ENCODE measurements at regions not wholly inside any gene's neighbourhood (a gene's known extent, or its start where the extent isn't known, plus 50 kb on each side); places are given as distances from the start of the nearest gene placed in this dataset.

DNA sequence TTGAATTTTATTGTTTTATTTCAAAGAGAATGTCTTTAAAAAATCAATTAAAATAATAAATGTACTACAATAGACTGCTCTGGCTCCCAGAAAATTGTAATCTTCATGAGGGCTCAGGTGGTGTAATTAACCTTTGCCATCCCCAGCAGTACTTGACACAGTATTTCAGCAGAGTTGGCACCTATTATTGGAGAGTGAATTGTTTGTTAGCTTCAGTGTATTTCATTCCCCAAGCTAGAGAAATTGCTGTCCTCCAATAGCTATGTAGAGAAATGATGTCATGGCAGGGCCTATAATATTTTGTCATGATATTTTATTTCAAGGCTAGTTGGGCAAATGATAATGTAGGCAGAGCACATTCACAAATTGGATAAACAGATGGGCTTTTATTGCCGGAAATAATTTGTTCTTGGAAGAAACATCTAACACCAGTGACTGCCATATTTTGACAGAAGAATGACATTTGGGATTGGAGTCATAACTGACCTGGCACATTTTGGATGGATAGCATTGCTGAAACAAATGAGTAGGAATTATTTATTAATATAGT lies 712.0 kb upstream of the NXPH2 start:
- ATAC-seq (ENCODE audit: insufficient read depth, low read depth), result no peak
- H3K9ac ChIP-seq (ENCODE audit: low read depth, low read length), result no peak overlapping the region
- H3K27ac ChIP-seq (ENCODE audit: low read length), result no peak overlapping the region
- TF ChIP-seq, protein P1, sequence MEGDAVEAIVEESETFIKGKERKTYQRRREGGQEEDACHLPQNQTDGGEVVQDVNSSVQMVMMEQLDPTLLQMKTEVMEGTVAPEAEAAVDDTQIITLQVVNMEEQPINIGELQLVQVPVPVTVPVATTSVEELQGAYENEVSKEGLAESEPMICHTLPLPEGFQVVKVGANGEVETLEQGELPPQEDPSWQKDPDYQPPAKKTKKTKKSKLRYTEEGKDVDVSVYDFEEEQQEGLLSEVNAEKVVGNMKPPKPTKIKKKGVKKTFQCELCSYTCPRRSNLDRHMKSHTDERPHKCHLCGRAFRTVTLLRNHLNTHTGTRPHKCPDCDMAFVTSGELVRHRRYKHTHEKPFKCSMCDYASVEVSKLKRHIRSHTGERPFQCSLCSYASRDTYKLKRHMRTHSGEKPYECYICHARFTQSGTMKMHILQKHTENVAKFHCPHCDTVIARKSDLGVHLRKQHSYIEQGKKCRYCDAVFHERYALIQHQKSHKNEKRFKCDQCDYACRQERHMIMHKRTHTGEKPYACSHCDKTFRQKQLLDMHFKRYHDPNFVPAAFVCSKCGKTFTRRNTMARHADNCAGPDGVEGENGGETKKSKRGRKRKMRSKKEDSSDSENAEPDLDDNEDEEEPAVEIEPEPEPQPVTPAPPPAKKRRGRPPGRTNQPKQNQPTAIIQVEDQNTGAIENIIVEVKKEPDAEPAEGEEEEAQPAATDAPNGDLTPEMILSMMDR (IDR thresholded peaks at IDR 0.05; ENCODE audit: borderline replicate concordance, extremely low read depth, low read length, poor library complexity, severe bottlenecking), result no peak
- no peak for TF ChIP-seq EZH2 (IDR thresholded peaks at IDR 0.05; ENCODE audit: borderline replicate concordance, low read depth, low read length, severe bottlenecking)
- H4K20me1 ChIP-seq (ENCODE audit: insufficient read depth, low read length), result no peaks in the 10 kb centered on the region
- no peaks in the 10 kb centered on the region for H3K27me3 ChIP-seq (ENCODE audit: insufficient read depth, low read length, poor library complexity)
- H2AFZ ChIP-seq (ENCODE audit: low read depth, low read length), result no peak overlapping the region
- H3K4me2 ChIP-seq (ENCODE audit: insufficient read depth, low read length), result no peak overlapping the region
- no peaks in the 10 kb centered on the region for H3K4me1 ChIP-seq (ENCODE audit: insufficient read depth, low read length)
- no peak for DNase-seq
- H3K79me2 ChIP-seq (ENCODE audit: insufficient read depth, low read length), result no peaks in the 10 kb centered on the region
- H3K4me3 ChIP-seq (ENCODE audit: low read depth in 1 of 2, low read length in 2 of 2), result no peak overlapping the region
- no peaks in the 10 kb centered on the region for H3K36me3 ChIP-seq (ENCODE audit: insufficient read depth, low read length)
- H3K9me3 ChIP-seq (ENCODE audit: insufficient read depth, low read length, severe bottlenecking), result no peaks in the 10 kb centered on the region

DNA sequence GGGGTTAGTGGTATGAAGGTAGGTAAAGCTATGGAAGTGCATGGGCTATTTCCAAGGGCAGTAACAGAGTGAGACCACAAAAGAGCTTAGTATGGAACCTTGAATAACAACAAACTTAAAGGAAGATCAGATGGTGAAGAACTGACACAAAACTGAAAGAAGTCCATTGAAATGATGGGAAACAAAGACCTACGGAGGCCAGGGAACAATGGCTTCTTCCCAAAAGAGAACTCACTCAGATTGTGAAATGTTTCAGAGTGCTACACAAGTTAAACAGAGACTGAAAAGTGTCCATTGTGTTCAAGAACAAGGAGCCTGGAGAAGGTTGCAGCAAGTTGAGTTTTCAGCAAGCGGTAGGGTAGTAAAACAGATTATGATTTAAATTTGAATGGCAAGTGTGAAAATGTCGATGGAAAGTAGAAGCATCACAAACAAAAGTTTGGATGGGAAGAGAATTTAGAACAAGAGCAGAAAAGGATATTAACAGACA lies 700.0 kb upstream of the NXPH2 start:
- TF ChIP-seq EZH2 (IDR thresholded peaks at IDR 0.05; ENCODE audit: borderline replicate concordance, low read depth, low read length, severe bottlenecking), result no peak
- TF ChIP-seq, protein P1 (IDR thresholded peaks at IDR 0.05; ENCODE audit: borderline replicate concordance, extremely low read depth, low read length, poor library complexity, severe bottlenecking), result no peak
- no peak overlapping the region for H3K4me2 ChIP-seq (ENCODE audit: insufficient read depth, low read length)
- ATAC-seq (ENCODE audit: insufficient read depth, low read depth), result no peak
- no peak overlapping the region for H3K27ac ChIP-seq (ENCODE audit: low read length)
- H4K20me1 ChIP-seq (ENCODE audit: insufficient read depth, low read length), result no peaks in the 10 kb centered on the region
- H3K27me3 ChIP-seq (ENCODE audit: insufficient read depth, low read length, poor library complexity), result no peaks in the 10 kb centered on the region
- no peaks in the 10 kb centered on the region for H3K79me2 ChIP-seq (ENCODE audit: insufficient read depth, low read length)
- H3K9ac ChIP-seq (ENCODE audit: low read depth, low read length), result no peak overlapping the region
- no peaks in the 10 kb centered on the region for H3K9me3 ChIP-seq (ENCODE audit: insufficient read depth, low read length, severe bottlenecking)
- H3K4me3 ChIP-seq (ENCODE audit: low read depth in 1 of 2, low read length in 2 of 2), result no peak overlapping the region
- no peaks in the 10 kb centered on the region for H3K4me1 ChIP-seq (ENCODE audit: insufficient read depth, low read length)
- no peak overlapping the region for H2AFZ ChIP-seq (ENCODE audit: low read depth, low read length)
- no peaks in the 10 kb centered on the region for H3K36me3 ChIP-seq (ENCODE audit: insufficient read depth, low read length)
- DNase-seq, result no peak

DNA sequence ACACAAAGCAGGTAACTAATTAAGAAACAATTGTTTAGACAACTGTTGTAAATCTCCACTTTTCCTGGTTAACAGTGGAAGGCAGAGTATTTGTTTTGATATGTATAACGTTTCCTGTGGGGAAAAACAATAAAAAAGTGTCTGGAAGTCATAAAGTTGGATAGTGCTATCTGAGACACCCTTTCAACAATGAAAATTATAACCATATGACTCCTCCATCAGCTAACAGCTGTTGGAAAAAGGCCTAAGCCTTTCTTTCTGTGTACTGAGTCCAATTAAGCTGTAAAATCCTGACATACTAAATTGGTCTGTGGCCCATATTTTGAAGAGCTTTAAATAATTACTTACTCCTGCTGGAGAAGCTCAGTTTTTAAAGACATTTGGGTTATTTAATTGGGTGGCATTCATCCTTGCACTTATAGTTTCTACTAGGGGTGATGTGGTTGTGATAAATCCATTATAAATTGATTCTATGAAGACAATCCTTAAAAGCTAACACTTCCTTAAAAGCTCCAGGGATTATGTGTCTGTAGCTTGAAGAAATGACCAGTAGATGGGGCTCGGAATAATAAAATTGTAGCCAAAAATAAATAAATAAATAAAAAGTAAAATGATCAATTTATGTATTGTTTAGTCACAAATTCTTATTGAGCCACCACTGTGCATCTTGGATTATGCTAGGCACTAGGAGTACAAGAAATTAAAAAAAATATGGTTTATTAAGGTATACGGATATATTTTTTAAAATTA lies 698.1 kb upstream of the NXPH2 start:
- Histone ChIP-seq H3K9ac (ENCODE audit: low read depth, low read length) (no peak overlapping the region), H3K27ac (ENCODE audit: low read length) (no peak overlapping the region), H3K9me3 (ENCODE audit: insufficient read depth, low read length, severe bottlenecking) (no peaks in the 10 kb centered on the region), H4K20me1 (ENCODE audit: insufficient read depth, low read length) (no peaks in the 10 kb centered on the region), H3K4me1 (ENCODE audit: insufficient read depth, low read length) (no peaks in the 10 kb centered on the region), H3K27me3 (ENCODE audit: insufficient read depth, low read length, poor library complexity) (no peaks in the 10 kb centered on the region), H3K79me2 (ENCODE audit: insufficient read depth, low read length) (no peaks in the 10 kb centered on the region), H3K4me2 (ENCODE audit: insufficient read depth, low read length) (no peak overlapping the region), H3K36me3 (ENCODE audit: insufficient read depth, low read length) (no peaks in the 10 kb centered on the region), H3K4me3 (ENCODE audit: low read depth in 1 of 2, low read length in 2 of 2) (no peak overlapping the region), H2AFZ (ENCODE audit: low read depth, low read length) (no peak overlapping the region)
- DNase-seq (no peak), ATAC-seq (ENCODE audit: insufficient read depth, low read depth) (no peak)
- no peak for TF ChIP-seq EZH2 (IDR thresholded peaks at IDR 0.05; ENCODE audit: borderline replicate concordance, low read depth, low read length, severe bottlenecking)
- TF ChIP-seq, protein P1 (IDR thresholded peaks at IDR 0.05; ENCODE audit: borderline replicate concordance, extremely low read depth, low read length, poor library complexity, severe bottlenecking), result no peak

Data from DND-41 (cell line).